Astrocyte (in vitro differentiated cells and primary cell): ENCODE measurements at regions not wholly inside any gene's neighbourhood (a gene's known extent, or its start where the extent isn't known, plus 50 kb on each side); places are given as distances from the start of the nearest gene placed in this dataset.
A peak's percentile ranks its signal among the peaks of the same experiment; 100 is the strongest.

ENCODE experiments used
- DNase-seq: peaks from one replicate; pipeline ENCODE4 v3.0.0-alpha.2; 2010; ENCODE audit warnings: low read depth
- FAIRE-seq: peaks from 2 replicates; lab custom pipeline; 2011; peaks lifted over from hg19 to GRCh38; lab: Jason Lieb, UNC
- H2AFZ ChIP-seq: 2 replicates; pipeline ENCODE4 v1.6.0; 2012; ENCODE audit warnings: low read depth, low read length, inconsistent platforms
- H3K27ac ChIP-seq: 2 replicates; pipeline ENCODE4 v1.5.1; 2011; ENCODE audit warnings: low read depth, low read length, inconsistent platforms
- H3K27me3 ChIP-seq: 2 replicates; pipeline ENCODE4 v1.6.0; 2011; ENCODE audit warnings: low read length, inconsistent platforms; ENCODE audit not compliant: insufficient read depth
- H3K36me3 ChIP-seq: 2 replicates; pipeline ENCODE4 v1.5.1; 2011; ENCODE audit warnings: low read length, inconsistent platforms; ENCODE audit not compliant: insufficient read depth
- H3K4me1 ChIP-seq: 2 replicates; pipeline ENCODE4 v1.5.1; 2011; ENCODE audit warnings: low read length, inconsistent platforms; ENCODE audit not compliant: insufficient read depth
- H3K4me2 ChIP-seq: 2 replicates; pipeline ENCODE4 v1.6.0; 2012; ENCODE audit warnings: low read length, inconsistent platforms
- H3K4me3 ChIP-seq: 2 replicates; pipeline ENCODE4 v1.5.1; 2011; ENCODE audit warnings: low read depth, mild to moderate bottlenecking, low read length, inconsistent platforms; ENCODE audit not compliant: insufficient read depth
- H3K79me2 ChIP-seq: 2 replicates; pipeline ENCODE4 v1.6.0; 2012; ENCODE audit warnings: mild to moderate bottlenecking, low read length, inconsistent platforms; ENCODE audit not compliant: insufficient read depth
- H3K9ac ChIP-seq: 2 replicates; pipeline ENCODE4 v1.6.0; 2012; ENCODE audit warnings: mild to moderate bottlenecking, low read length, inconsistent platforms
- H3K9me3 ChIP-seq: 2 replicates; pipeline ENCODE4 v1.5.1; 2012; ENCODE audit warnings: low read depth, mild to moderate bottlenecking, low read length, inconsistent platforms; ENCODE audit not compliant: insufficient read depth
- H4K20me1 ChIP-seq: 2 replicates; pipeline ENCODE4 v1.6.0; 2012; ENCODE audit warnings: low read length, inconsistent platforms; ENCODE audit not compliant: insufficient read depth
- H3K27ac Mint-ChIP-seq: one replicate; pipeline ENCODE4 v1.8.0; 2021; ENCODE audit warnings: mild to moderate bottlenecking, mixed read lengths; ENCODE audit not compliant: unreplicated experiment
- H3K27me3 Mint-ChIP-seq: one replicate; pipeline ENCODE4 v1.8.0; 2021; ENCODE audit warnings: low read depth, mixed read lengths; ENCODE audit not compliant: unreplicated experiment
- H3K36me3 Mint-ChIP-seq: one replicate; pipeline ENCODE4 v1.8.0; 2021; ENCODE audit warnings: low read depth, mixed read lengths; ENCODE audit not compliant: unreplicated experiment
- H3K4me1 Mint-ChIP-seq: one replicate; pipeline ENCODE4 v1.8.0; 2021; ENCODE audit warnings: low read depth, mixed read lengths; ENCODE audit not compliant: unreplicated experiment
- H3K4me3 Mint-ChIP-seq: one replicate; pipeline ENCODE4 v1.8.0; 2021; ENCODE audit warnings: mild to moderate bottlenecking, moderate library complexity, mixed read lengths; ENCODE audit not compliant: unreplicated experiment
- H3K9me3 Mint-ChIP-seq: one replicate; pipeline ENCODE4 v1.8.0; 2021; ENCODE audit warnings: mild to moderate bottlenecking, mixed read lengths; ENCODE audit not compliant: unreplicated experiment
- EZH2 ChIP-seq: IDR thresholded peaks from 2 replicates; pipeline ENCODE4 v1.6.1; 2012; ENCODE audit warnings: mild to moderate bottlenecking, low read length, inconsistent platforms; ENCODE audit not compliant: insufficient read depth
- TF ChIP-seq, protein P1 (sequence below): IDR thresholded peaks from 2 replicates; pipeline ENCODE4 v1.5.1; 2011; ENCODE audit warnings: low read depth, mild to moderate bottlenecking, inconsistent platforms, low read length, moderate library complexity; ENCODE audit not compliant: insufficient read depth

DNA sequence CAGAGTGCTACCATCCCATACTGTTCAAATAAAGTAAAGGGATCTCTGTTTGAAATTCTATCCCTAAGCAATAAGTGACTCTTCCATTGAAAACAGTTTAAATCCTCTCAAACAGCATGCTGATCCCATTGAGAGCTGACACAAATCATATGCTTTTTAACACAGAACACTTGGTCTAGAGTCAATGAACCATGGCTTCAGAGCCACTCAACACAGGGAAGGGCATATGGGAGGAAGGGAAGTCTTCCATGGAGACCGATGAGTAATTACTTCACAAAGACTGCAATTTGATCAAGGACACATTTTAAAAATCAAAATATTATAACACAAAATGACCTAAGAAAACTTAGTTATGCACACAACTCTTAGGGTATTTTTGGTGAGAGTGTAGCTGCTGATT, 1073.0 kb upstream of the MAP3K7 start:
- Histone ChIP-seq H3K4me1 (no peaks in the 10 kb centered on the region), H3K79me2 (no peaks in the 10 kb centered on the region), H3K9me3 (no peaks in the 10 kb centered on the region), H3K27me3 (no peaks in the 10 kb centered on the region), H2AFZ (no peak overlapping the region), H3K4me3 (no peak overlapping the region), H3K27ac (no peak overlapping the region), H3K36me3 (no peaks in the 10 kb centered on the region), H3K4me2 (no peak overlapping the region), H3K9ac (no peak overlapping the region), H4K20me1 (no peaks in the 10 kb centered on the region)
- FAIRE-seq (no peak), DNase-seq (no peak)
- H3K36me3 Mint-ChIP-seq, result no peaks in the 10 kb centered on the region
- H3K27ac Mint-ChIP-seq, result no peak overlapping the region
- peaks cover 2% of the 10 kb centered on the region for H3K4me1 Mint-ChIP-seq
- no peaks in the 10 kb centered on the region for H3K27me3 Mint-ChIP-seq
- no peak overlapping the region for H3K4me3 Mint-ChIP-seq
- TF ChIP-seq, protein P1, sequence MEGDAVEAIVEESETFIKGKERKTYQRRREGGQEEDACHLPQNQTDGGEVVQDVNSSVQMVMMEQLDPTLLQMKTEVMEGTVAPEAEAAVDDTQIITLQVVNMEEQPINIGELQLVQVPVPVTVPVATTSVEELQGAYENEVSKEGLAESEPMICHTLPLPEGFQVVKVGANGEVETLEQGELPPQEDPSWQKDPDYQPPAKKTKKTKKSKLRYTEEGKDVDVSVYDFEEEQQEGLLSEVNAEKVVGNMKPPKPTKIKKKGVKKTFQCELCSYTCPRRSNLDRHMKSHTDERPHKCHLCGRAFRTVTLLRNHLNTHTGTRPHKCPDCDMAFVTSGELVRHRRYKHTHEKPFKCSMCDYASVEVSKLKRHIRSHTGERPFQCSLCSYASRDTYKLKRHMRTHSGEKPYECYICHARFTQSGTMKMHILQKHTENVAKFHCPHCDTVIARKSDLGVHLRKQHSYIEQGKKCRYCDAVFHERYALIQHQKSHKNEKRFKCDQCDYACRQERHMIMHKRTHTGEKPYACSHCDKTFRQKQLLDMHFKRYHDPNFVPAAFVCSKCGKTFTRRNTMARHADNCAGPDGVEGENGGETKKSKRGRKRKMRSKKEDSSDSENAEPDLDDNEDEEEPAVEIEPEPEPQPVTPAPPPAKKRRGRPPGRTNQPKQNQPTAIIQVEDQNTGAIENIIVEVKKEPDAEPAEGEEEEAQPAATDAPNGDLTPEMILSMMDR, result no peak
- TF ChIP-seq EZH2, result no peak
- no peaks in the 10 kb centered on the region for H3K9me3 Mint-ChIP-seq

DNA sequence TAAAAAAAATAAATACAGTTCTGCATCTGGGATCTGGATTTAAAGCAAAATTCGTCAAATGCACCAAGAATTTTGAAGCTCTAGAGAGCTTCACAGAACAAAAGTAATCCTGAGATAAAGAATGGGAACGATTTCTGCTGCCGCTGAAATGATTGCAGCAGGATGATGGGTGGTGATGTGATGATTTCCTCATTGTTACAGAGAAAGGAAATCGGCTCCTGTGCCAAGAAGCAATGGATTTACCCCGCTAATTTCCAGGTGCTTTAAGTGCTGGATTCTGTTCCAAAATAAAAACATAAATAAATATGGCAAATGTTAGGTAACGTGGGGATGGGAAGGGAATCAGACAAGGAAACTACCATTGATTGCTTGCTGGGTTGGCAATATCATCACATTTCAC, 1067.9 kb upstream of the MAP3K7 start:
- no peak overlapping the region for H3K9ac ChIP-seq
- Mint-ChIP-seq H3K27me3 (no peaks in the 10 kb centered on the region), H3K4me1 (peaks cover 3% of the 10 kb centered on the region), H3K4me3 (no peak overlapping the region), H3K9me3 (no peaks in the 10 kb centered on the region), H3K36me3 (no peaks in the 10 kb centered on the region), H3K27ac (no peak overlapping the region)
- H3K4me1 ChIP-seq, result no peaks in the 10 kb centered on the region
- H3K27me3 ChIP-seq, result no peaks in the 10 kb centered on the region
- no peak for FAIRE-seq
- no peak overlapping the region for H3K27ac ChIP-seq
- TF ChIP-seq EZH2, result no peak
- TF ChIP-seq, protein P1, result no peak
- no peaks in the 10 kb centered on the region for H3K36me3 ChIP-seq
- H3K4me2 ChIP-seq, result no peak overlapping the region
- no peak overlapping the region for H3K4me3 ChIP-seq
- no peaks in the 10 kb centered on the region for H4K20me1 ChIP-seq
- H3K79me2 ChIP-seq, result no peaks in the 10 kb centered on the region
- no peaks in the 10 kb centered on the region for H3K9me3 ChIP-seq
- no peak overlapping the region for H2AFZ ChIP-seq
- DNase-seq, result no peak

DNA sequence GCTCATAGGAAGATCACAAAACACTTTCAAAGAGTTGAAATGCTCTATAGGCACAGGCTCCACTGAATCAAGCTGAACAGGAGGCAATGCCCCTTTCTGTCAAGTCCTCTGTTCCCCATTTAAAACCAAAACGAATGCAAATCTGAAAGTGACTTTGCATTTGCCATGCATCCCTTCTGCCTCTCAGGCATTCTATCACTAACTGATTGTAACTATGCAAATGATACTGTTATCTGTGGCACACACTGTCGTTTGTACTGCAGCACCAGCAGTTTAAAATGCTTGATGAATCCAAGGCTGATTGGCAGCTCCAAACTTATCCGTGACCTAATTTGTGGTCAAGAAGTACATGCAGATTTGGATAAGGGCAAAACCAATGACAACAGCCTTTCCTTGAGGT, 1067.5 kb upstream of the MAP3K7 start:
- H3K36me3 Mint-ChIP-seq, result no peaks in the 10 kb centered on the region
- H3K4me3 Mint-ChIP-seq, result no peak overlapping the region
- Histone ChIP-seq H3K4me2 (peak overlapping the region; percentile 28), H3K4me3 (no peak overlapping the region), H4K20me1 (no peaks in the 10 kb centered on the region), H3K9me3 (no peaks in the 10 kb centered on the region), H3K27me3 (no peaks in the 10 kb centered on the region), H2AFZ (no peak overlapping the region), H3K4me1 (no peaks in the 10 kb centered on the region), H3K27ac (no peak overlapping the region), H3K79me2 (no peaks in the 10 kb centered on the region), H3K9ac (no peak overlapping the region), H3K36me3 (no peaks in the 10 kb centered on the region)
- no peak overlapping the region for H3K27ac Mint-ChIP-seq
- H3K4me1 Mint-ChIP-seq, result peaks cover 3% of the 10 kb centered on the region
- no peaks in the 10 kb centered on the region for H3K27me3 Mint-ChIP-seq
- H3K9me3 Mint-ChIP-seq, result no peaks in the 10 kb centered on the region
- FAIRE-seq (no peak), DNase-seq (peak; percentile 35)
- no peak for TF ChIP-seq EZH2
- TF ChIP-seq, protein P1, result no peak
